Activated T-cell treated with anti-CD3 and anti-CD28 coated beads, Interleukin-2, amount 50 U/mL, for 48 hours (primary cell): ENCODE measurements at regions not wholly inside any gene's neighbourhood (a gene's known extent, or its start where the extent isn't known, plus 50 kb on each side); places are given as distances from the start of the nearest gene placed in this dataset.
"Not testable (repeated sequence)": the region's sequence is repeated elsewhere in the genome, so short reads cannot be mapped to it uniquely, and the experiment has no call there.

Experiments
- DNase-seq, 2 experiments: peaks; one replicate each; pipeline ENCODE4 v3.0.0-alpha.2; 2020

DNA sequence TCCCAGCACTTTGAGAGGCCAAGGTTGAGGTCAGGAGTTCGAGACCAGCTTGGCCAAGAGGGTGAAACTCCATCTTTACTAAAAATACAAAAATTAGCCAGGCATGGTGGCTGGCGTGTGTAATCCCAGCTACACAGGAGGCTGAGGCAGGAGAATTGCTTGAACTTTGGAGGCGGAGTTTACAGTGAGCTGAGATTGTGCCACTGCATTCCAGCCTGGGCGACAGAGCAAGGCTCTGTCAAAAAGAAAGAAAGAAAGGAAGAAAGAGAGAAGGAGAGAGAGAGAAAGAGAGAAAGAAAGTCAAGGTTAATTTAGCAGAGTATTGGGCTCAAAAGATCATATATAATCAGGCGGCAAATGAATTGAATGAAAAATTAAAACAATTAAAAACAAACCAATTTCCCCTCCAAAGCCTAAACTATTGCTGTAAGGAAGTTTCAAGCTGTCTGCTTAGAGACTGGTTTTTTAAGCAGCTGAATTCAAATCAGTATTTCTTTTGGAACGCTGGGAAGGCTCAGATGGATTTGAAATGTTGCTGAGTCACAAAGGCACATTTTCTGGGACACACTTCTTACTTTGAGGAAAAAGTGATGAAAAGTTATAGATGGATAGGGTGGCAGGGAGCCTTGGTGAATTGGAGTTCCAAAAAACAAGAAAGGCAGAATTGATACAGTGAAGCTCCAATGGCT lies 81.3 kb upstream of the BHLHE40 start:
- DNase-seq, result no peak

GRCh38 chr3:4898454-4899313 lies 80.6 kb upstream of the BHLHE40 start:
- no peak for DNase-seq

- no peak for DNase-seq
Measured at GRCh38 chr3:4899710-4900109, 79.5 kb upstream of the BHLHE40 start.

GRCh38 chr3:4900298-4900697 lies 78.9 kb upstream of the BHLHE40 start:
- DNase-seq, result no peak

DNA sequence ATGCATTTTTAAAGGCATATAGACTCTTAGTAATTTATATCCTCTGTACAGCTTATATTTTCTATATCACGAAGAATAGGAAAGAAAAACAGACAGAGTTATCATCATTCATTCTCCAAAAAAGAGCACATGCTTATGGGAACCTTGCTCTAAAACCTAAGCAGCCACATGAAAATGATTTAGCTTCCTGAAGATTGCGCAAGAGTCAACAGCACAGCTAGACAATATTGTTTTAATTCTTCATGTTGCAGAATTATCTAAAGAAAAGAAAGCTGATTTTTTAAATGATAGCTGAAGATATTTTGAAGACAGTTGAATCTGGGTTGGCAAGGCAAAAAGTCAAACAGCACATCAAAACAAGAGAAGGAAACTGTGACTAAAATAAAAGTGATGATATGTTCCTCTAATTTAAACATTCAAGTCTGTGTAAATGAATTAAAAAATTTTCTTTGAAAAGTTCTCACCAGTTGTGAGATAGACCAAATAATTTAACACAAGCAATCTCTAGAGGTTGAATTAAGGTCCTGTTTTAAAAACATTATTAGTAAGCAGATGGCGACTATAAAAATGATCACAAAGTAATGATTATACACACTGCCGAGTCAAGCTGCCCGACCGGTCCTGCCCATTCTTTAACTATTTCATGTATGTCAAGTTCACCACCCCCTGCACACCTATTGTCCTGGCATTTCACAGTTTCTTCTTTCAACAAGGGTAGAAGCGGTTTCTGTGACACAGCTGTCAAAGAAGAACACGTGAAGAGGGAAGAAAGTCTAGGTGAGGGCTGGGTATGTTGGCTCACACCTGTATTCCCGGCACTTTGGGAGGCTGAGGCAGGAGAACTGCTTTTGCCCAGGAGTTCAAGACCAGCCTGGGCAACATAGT lies 74.2 kb upstream of the BHLHE40 start:
- DNase-seq, result no peak

GRCh38 chr3:4906107-4906621 lies 73.1 kb upstream of the BHLHE40 start:
- peak in 1 of 2 experiments; percentile 41 for DNase-seq

DNA sequence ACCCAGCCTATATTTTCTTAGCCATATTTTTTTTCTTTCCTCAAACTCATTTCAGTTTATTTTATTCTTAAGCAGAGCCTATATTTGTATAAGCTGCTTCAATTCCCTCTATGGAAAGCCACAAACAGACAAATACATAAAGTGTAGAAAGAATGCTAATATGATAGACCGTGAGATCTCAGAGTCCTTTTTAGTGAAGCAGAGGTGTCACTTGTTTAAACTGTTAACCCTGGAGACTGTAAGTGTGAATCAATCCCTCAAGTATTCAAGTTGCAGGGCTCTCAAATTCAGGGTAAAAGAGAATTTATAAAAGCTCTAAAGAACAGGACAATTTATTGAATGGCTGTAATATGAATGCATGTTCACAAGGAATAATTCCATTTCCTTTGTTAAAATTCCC lies 72.2 kb upstream of the BHLHE40 start:
- no peak for DNase-seq

DNA sequence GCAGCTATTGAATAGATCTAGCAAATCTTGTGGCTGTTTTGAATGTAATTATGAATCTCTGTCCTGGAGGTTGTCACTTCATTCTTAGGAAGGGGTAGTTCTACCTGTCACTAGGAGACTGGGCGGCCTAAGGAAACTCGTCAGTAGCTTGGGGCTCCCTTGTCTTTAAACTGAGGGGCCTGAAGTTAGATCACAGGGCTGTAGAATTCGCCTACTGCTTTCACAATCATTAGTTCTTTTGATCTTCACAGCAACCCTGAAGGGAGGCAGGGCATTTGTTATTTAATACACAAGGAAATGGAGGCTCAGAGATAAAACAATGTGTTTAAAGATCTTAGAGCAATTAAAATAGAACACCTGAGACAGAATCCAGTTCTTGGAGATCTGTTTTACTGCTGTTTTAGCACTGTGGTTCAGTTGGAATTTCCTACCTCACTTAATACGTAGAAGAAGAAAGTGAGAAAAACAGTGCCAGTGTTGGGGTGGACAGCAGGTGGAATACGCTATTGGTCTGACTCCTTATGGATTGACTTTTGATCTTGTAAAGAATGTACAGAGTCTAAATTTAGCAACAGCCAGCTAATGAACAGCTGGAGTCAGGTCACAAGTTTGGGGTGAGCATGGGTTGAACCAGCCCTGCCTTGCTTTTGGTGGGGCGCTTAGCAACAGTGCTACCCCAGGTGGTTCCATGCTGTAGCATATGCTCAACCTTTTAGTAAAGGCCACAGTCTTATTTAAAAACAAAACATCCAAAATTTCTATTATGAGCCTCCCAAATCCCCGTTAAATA lies 71.4 kb upstream of the BHLHE40 start:
- DNase-seq, result no peak

DNA sequence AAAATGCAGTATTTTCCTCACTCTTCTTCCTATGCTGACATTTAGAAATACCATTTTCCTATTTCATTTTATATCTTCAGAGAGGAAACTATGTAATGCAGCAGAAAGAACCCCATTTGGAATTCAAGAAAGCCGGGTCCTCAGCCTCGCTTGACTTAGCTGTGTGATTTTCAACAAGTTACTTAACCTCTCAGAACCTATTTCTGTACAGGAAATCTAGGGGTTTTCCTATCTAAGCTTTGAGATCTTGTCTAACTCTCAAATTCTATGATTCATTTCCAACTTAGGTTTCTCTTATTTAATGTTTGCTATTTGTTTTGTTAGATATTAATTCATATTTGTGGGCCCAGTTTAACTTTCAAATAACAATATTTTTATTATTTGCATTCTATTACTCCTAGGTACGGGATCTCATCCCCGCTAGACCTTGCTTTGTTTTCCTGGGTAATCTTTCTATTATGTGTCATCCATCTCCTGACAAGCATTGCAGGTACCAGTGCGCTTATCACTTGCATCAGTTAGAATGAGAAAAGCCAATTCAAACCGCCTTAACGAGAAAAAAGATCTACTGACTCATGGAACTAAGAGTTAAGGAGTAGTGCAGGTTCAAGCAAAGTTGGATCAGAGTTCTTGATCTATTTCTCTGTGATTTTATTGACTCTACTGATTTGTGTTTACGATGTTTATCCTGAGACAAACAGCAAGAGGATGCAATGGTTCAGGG lies 70.6 kb upstream of the BHLHE40 start:
- DNase-seq, result no peak

GRCh38 chr3:4914464-4914863 lies 64.8 kb upstream of the BHLHE40 start:
- DNase-seq, result no peak

GRCh38 chr3:4921589-4921988 lies 57.6 kb upstream of the BHLHE40 start:
- DNase-seq, result not testable (repeated sequence)

GRCh38 chr3:4926892-4927291 lies 52.3 kb upstream of the BHLHE40 start:
- DNase-seq, result no peak

- DNase-seq, result no peak
Measured at GRCh38 chr3:4928277-4928789, 50.9 kb upstream of the BHLHE40 start.
